GM03348 (cell line): ENCODE measurements at regions not wholly inside any gene's neighbourhood (a gene's known extent, or its start where the extent isn't known, plus 50 kb on each side); places are given as distances from the start of the nearest gene placed in this dataset.

Experiments
- DNase-seq: peaks from one replicate; pipeline ENCODE4 v3.0.0; 2012; ENCODE audit warnings: low spot score

DNA sequence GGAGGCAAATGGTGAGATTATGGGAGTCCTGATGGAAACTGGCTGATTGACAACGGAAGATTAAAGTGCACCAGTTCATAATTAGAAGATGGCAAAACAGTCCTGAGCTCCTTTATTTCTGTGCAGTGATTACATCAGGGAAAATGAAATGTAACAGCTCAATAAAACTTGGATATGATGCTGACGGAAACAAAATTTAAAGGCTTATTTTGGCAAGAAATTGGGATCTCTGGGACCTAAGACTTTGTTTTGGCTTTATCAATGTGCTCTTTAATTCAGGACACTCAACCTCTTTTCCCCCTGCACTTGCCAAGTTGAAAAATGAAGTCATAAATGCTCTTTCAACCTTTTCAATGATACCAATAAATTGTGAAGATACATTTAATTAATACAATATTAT is 226.8 kb downstream of the C6orf118 start:
- no peak for DNase-seq

DNA sequence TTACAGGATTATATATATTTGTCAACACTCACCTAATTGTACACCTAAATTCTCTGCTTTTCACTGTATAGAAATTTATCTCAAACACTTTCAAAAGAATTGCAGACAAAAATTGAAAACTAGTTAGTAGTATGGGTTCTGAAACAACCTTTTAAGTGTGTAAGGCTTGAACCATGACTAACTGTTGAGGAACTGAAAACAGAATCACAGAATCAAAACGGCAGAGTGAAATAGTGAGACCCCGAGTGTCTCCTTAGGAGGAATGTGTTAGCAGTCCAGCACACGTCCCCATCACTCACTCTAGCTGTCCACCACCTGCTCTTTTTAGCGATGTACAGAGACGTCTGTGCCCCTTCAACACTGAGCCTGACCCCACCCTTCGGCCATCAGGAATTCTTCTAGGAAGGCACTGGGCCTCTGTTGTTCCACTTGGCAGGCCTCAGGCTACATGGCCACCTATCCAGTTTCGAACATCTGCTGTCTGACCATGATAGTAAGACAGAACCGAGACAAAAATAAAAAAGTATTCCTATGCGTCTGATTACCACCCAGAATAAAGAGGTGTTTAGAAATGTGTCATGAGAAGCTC is 227.4 kb downstream of the C6orf118 start:
- no peak for DNase-seq

DNA sequence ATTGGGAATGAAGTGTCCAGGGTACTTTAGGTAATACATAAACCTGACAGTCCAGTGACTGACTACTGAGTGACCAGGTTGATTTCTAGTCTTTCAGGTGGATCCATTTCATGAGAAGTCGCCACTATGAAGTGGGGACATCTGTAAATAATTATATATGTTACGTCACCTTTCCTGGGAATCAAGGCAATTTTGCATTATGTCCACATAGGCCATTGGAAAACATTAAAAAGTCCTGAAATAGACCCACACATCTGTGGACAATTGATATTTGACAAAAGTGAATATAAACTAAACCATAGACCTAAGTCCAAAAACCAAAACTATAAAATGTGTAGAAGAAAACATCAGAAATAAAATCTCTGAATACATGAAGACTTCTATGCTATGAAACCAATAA is 231.5 kb downstream of the C6orf118 start:
- DNase-seq: no peak

DNA sequence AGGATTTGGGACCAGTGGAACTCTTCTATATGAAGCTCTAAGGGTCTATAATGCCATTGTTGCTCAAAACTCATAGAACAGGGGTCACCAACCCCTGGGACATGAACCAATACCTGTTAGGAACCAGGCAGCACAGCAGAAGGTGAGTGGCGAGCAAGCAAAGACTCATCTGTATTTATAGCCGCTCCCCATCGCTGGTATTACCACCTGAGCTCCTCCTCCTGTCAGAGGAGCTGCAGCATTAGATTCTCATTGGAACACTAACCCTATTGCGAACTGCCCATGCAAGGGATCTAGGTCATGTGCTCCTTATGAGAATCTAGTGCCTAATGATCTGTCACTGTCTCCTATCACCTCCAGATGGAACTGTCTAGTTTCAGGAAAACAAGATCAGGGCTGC is 237.5 kb downstream of the C6orf118 start:
- DNase-seq: no peak

DNA sequence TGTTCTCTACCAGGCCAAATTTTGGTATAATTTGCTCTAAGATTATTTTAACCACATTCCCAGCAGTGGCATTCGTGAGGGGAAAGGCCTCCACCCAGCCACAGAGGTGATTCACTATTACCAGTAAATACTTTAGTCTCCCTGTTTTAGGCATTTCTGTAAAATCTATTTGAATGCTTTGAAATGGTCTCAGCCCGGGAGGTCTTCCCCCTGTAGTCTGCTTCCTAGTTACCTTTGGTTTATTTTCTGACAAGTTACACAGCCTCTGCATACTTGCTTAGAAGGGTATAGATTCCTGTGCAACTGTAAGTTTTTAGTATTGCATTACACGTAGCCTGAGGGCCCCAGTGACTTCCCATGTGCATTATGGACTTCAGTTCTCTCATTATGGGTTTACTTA is 248.7 kb downstream of the C6orf118 start:
- DNase-seq: peak; percentile 64

DNA sequence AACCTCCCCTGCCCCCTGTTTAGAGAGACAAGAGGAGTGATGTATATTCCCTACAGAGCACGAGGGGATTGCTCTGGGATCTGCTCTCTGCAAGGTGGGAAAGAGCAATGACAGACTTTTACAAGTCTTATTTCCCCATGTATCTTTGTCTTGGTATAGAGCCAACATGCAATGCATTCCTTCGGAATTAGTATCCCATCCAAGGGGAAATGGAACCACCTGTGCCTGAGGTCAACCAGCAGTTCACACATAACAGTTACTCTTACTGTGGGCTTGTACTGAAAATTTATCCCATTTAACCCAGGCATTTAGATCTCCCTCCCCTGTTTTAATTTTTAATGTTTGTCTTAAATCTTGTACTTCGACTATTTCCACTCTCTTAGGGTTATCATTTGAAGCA is 250.4 kb downstream of the C6orf118 start:
- no peak for DNase-seq

DNA sequence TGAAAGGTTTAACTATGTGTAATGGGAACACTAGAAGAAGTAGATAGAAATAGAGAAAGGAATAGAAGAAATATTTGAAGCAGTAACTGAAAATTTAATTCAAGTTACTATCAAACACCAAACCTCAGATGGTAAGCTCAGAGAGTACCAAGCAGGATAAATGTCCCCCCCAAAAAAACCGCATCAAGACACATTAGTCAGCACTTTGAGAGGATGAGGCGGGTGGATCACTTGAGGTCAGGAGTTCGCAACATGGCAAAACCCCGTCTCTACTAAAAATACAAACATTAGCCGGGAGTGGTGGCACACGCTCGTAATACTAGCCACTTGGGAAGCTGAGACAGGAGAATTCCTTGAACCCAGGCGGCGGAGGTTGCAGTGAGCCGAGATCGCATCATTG is 253.1 kb downstream of the C6orf118 start:
- no peak for DNase-seq

DNA sequence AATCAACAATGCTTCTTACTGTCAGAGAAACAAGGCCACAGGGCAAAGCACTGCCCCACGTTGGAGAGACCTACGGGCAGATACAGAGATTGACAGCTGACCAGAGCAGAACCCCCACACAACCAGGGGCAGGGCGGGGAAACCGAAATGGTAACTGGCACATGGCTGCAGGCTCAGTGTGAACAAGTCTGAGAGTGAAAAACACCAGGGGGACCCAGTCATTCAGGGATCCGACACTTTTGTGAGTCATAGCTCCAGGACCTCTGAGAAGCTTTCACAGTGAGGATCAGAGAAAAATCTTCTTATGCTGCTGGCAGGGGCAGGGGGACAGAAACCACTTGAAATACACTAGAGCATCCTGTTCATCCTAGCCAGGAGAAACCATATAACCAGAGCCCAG is 254.2 kb downstream of the C6orf118 start:
- DNase-seq: peak; percentile 72

DNA sequence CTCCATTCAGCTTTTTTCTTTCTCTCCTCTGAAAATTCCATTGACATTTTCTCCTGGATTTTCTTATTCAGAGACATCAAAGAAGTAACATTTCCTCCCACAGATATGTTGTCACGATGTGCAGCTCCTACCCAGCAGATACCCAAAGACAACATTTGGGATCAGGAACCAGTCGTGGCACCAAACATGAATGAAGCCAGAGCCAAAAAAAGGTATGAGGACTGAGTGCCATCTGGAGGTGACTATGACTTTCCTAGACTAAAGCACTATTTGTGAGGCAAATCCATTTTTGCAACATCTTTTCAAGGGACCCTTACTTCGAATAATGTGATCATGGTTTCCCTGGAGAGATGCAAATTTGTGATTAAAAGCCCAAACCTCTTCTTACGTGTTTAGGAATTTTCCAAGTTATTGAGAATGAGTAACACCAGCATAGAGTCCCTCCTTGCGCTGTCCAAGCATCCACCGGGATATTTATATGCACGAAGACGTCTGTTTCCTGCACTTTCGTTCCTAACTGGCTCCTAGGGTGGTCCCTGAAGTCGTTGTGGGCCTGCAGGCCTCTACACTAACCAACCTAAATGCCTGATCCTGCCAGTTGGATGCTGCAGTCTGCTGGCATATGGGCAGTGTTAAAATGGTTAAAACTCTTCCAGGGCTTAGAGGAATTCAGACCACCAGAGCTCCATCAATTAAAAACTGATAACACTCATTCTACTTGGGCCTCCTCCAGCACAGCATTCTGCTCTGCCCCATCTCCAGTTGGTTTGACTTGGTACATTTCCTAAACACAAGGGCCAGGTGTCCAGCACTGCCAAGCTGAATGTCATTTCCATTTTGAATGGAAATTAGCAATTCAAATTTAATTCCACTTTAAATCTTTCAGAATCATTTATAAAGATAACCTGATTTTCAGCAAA is 256.6 kb downstream of the C6orf118 start:
- no peak for DNase-seq

DNA sequence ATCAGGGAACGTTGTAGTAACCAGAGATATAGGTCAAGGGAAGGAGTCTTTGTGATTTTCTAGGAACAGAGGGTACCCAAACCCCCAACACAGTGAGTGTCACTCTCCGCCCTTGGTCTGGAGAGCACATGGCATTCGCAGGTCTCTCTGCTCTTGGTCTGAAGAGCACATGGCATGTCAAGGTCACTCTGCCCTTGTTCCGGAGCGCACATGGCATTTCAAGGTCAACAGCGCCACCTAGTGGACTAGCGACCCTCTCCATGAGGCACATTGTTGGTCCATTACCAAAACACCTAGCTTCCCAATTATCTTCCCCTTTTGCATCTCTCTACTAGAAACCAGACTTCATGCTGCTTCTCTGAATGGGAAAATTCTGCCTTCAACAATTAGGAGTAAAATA is 260.0 kb downstream of the C6orf118 start:
- DNase-seq: peak; percentile 60

DNA sequence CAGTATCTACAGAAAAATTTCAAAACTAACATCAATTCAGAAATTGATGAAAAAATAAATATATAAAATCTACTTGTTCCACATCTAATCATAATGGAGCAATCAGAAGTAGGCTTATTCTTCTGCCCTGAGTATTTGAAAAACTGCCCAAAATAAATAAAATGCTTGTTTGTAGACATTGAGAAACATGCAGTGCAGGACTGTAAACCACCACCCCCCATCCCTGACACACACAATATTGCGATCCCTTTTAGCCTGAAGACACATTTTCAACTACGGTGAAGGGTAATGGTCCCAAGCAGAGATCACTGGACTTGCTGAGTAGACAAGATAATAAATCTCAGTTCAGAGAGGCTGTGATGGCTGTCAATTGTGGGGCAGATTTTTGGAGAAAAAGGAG is 261.5 kb downstream of the C6orf118 start:
- no peak for DNase-seq

DNA sequence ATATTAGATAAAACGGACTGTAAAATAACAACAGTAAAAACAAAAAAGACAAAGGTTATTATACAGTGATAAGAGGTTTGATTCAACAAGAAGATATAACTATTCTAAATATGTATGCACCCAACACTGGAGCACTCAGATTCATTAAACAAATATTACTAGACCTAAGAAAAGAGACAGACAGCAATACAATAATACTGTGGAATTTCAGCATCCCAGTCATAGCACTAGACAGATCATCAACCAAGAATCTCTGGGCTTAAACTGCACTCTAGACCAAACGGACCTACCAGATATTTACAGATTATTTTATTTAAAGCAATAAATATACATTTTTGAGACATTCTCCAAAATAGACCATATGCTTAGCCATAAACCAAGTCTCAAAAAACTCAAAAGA is 263.8 kb downstream of the C6orf118 start:
- DNase-seq: no peak

DNA sequence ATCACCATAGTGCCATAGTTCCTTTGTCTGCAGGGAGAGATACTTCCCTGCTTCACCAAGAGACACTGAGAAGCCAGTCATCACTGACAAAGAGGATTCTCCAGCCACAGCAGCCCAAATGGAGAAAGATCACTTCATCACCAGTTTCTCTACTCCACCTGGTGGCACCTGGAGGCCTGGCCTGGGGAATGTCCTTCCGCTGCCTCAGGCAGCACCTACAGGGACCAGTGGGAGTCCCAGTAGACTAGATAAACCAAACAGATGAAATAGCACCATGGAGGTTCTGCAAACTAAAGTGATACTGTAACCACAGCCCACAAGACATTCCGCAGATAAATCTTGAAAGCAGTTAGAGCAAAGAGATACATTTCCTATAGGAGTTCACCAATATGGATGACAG is 266.5 kb downstream of the C6orf118 start:
- DNase-seq: no peak

DNA sequence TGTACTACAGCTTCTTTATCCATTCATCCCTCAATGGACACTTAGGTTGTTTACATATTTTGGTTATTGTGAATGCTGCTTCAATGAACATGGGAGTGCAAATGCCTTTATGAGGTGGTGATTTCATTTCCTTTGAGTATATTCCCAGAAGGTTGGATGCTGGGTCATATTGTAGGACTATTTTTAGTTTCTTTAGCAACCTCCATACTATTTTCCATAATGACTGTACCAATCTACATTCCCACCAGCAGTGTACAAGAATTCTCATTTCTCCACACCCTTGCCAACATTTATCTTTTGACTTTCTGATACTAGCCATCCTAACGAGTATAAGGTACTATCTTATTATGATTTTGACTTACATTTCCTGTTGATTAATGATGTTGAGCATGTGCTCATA is 269.0 kb downstream of the C6orf118 start:
- no peak for DNase-seq

DNA sequence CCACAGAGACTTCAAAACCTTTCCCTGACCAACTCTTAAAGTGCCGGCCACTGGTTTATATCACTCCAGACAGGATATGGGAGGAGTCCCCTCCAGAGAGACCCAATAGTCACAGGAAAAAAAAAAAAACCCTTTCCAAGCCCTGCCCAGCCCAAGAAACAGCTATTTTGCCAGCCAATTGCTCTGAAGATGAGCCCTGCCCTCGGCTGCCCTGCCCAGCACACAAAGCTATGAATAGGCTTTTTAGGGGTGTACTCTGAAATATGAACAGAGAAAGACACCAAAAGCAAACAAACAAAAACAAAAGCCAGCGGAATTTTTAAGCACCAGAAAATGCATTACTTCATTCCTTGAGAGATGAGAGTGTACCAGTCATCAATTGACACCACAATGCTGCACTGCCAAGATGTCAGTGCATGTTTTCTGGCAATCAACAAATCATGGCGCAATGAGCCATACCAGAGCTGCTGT is 275.1 kb downstream of the C6orf118 start:
- DNase-seq: peak; percentile 50

DNA sequence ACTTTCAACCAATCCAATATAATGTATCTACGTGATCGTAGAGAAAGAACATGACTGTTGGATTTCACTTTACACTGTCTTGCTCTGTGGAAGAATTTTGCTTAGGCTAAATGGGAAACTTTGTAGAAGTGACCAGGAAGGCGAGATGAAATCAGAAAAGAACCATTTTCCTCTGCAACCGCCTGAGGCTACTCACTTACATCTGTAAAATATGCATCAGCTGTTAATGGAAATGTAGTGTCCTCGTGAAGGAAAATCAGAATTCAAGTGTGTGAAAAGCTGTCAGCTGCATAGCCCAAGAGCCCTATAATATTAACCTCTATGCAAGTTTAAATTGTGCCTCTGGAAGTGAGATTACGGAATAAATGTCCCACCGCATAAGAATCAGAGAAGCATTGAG is 277.9 kb downstream of the C6orf118 start:
- DNase-seq: no peak

DNA sequence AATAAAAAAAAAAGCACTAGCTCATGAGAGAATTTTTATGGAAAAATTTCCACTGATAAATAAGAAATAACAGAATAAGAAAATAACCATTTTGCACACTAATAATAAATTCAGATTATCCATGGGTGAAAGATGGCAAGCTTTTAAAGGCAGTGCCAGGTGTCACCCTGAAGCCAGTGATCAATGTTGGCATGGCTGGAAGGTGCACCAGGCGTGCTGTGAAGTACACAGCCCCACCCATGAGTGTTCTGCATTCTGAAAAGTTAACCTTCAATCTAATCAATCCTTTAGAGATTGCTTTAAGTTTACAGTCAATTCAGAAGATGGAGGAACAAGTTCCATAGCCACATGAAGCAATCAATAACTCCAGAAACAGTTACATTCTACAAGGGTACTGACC is 284.4 kb downstream of the C6orf118 start:
- no peak for DNase-seq

DNA sequence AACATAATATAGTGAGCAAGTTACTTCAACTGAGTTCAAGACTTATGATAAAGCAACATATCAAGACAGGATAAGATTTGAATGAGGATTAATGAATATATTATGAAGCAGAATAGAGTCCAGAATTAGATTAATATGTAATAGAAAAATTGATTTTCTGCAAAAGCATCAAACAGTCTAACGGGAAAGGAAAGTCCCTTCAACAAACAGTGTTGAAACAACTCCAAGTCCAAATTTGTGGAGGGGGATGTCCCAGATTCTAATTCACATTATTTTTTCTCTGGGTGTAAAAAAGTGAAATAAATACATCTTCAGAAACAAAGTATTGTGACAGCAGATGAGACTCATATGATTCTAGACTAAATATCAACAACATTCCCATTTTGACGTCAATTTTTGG is 289.7 kb downstream of the C6orf118 start:
- DNase-seq: no peak

DNA sequence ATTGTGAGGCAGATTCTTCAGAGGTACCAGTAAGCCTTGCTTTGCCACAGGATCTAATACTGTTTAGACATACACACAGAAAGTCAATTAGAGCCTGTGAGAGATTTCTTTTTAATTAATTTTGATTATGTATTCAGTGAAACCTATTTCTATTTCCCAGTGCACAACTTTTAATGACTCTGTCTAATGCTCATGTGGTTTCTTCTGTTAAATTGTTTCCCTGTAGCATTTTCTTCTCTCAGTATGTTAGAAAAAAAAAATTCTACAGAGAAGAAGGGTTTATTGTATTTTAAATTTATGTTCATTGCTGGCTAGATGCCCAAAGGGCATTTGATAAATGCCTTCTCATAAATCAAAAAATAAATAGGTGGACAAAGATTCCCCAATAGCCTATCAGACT is 293.7 kb downstream of the C6orf118 start:
- DNase-seq: no peak

DNA sequence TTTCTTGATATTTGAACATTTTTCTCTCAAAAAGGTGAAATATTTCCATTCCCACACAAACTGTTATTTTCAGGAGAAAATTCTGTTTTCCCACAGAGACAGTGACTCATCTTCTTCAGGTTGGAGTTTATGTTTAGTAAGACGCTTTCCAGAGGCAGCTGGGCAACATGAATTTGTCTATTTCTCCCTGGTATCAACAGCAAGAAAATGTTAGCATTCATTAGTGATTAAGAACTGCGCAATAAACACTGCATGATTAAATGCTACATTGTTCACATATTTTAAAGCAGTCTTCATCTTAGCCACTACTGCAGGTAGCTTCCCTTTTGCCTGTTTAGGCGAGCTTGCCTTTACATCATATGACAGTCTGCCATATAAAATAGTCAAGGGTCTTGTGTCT is 295.7 kb downstream of the C6orf118 start:
- DNase-seq: no peak

DNA sequence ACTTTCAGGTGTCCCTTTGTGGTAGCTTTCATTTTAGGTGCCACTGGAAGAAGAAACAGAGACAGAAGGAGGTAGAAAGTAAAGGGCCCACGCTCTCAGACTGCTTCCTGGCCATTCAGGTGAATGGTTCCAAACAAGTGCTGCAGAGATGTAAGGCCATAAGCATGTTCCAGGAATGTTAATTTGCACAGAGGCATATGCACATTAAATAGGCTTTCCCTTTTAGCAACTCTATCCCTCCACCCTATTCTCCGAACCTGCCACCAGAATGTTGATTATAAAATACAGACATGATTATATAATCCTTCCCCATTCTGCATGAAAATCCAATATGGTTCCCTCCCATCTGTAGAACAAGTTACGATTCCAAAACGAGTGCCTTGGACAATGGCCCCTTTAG is 297.2 kb downstream of the C6orf118 start:
- no peak for DNase-seq

DNA sequence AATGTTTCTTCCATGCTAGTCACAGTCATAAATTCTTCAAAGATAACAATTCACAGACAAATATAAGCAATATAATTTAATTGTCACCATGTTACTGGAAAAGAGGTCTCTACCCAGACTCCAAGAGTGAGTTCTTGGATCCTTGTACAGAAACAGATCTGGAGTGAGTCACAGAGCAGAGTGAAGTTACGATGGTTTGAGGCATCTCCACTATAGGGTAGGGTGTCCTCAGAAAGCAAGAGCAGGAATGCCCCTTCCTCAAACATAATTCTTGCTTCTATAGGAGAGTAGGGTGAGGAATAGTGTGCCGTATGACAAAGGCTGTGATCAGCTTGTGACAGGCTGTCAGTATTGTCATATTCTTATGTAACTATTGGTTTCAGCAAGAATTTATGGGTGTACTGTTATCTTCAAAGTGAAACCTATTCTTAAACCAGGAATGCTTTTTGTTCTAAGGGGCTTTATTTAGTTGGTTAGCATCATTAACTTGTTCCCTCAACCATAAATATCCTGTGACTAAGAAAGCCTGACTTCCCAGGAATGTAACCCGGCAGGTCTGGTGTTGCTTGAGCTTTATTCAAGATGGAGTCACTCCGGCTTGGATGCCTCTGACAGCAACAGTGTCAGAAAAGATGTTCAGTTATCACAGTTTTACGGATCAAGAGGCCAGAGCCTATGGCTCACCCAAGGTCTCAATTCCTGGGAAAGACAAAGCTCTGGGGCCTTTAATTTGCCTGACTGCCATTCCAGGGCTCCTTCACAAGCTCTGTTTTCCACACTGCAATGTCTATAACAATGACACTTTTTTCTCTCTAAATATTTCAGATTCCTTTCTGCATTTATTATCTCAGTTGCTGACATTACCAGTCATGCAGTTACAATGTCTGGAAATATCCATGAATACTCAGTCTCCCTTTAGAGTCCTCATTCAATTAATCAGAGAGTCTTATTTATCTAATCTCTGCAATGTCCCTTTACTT is 298.6 kb downstream of the C6orf118 start:
- peak; percentile 50 for DNase-seq
